ENCODE measurements at regions not wholly inside any gene's neighbourhood (a gene's known extent, or its start where the extent isn't known, plus 50 kb on each side); places are given as distances from the start of the nearest gene placed in this dataset.

DNA sequence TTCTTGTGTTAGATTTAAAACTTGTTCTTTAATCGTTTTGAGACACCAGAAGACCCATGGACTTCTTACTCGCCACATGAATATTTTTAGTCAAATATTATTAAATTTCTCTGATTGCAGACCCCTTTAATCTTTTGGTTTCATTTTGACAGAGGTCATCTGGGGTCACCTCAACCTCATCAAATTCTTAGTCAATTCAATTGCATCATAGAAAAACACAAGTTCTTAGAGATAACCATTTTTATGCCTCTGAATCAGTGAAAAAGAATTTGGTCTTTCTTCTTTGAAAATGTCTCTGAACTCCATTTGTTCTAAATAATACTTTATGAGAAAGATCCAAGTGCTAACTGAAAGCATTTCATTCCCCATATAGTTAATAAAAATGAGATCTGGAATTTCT, 55.2 kb upstream of the CBLN4 start:
- Histone ChIP-seq H3K4me3 (ENCODE audit: insufficient read depth, low read length) (no peak overlapping the region), H3K79me2 (ENCODE audit: insufficient read depth, low read length) (no peaks in the 10 kb centered on the region), H3K27me3 (ENCODE audit: insufficient read depth, low read length) (no peaks in the 10 kb centered on the region), H3K27ac (ENCODE audit: low read depth, low read length) (no peak overlapping the region), H3K36me3 (ENCODE audit: insufficient read depth, low read length) (no peaks in the 10 kb centered on the region), H3K4me2 (ENCODE audit: insufficient read depth, low read length) (no peak overlapping the region), H3K4me1 (ENCODE audit: insufficient read depth, low read length) (no peaks in the 10 kb centered on the region), H2AFZ (ENCODE audit: low read length) (no peak overlapping the region), H4K20me1 (ENCODE audit: insufficient read depth, low read length) (no peaks in the 10 kb centered on the region), H3K9me3 (ENCODE audit: low read depth, low read length) (no peaks in the 10 kb centered on the region)
- TF ChIP-seq, protein P1, sequence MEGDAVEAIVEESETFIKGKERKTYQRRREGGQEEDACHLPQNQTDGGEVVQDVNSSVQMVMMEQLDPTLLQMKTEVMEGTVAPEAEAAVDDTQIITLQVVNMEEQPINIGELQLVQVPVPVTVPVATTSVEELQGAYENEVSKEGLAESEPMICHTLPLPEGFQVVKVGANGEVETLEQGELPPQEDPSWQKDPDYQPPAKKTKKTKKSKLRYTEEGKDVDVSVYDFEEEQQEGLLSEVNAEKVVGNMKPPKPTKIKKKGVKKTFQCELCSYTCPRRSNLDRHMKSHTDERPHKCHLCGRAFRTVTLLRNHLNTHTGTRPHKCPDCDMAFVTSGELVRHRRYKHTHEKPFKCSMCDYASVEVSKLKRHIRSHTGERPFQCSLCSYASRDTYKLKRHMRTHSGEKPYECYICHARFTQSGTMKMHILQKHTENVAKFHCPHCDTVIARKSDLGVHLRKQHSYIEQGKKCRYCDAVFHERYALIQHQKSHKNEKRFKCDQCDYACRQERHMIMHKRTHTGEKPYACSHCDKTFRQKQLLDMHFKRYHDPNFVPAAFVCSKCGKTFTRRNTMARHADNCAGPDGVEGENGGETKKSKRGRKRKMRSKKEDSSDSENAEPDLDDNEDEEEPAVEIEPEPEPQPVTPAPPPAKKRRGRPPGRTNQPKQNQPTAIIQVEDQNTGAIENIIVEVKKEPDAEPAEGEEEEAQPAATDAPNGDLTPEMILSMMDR (IDR thresholded peaks at IDR 0.05; ENCODE audit: extremely low read depth, low read depth, low read length) = no peak
- no peak for DNase-seq (ENCODE audit: insufficient read length, low spot score, missing footprints)

- H3K4me2 ChIP-seq (ENCODE audit: insufficient read depth, low read length) = no peak overlapping the region
- no peaks in the 10 kb centered on the region for H3K27me3 ChIP-seq (ENCODE audit: insufficient read depth, low read length)
- no peaks in the 10 kb centered on the region for H4K20me1 ChIP-seq (ENCODE audit: insufficient read depth, low read length)
- no peaks in the 10 kb centered on the region for H3K4me1 ChIP-seq (ENCODE audit: insufficient read depth, low read length)
- DNase-seq (ENCODE audit: insufficient read length, low spot score, missing footprints) = no peak
- H3K9me3 ChIP-seq (ENCODE audit: low read depth, low read length) = peaks cover 5% of the 10 kb centered on the region
- H3K79me2 ChIP-seq (ENCODE audit: insufficient read depth, low read length) = no peaks in the 10 kb centered on the region
- TF ChIP-seq, protein P1 (IDR thresholded peaks at IDR 0.05; ENCODE audit: extremely low read depth, low read depth, low read length) = no peak
- H3K36me3 ChIP-seq (ENCODE audit: insufficient read depth, low read length) = no peaks in the 10 kb centered on the region
- no peak overlapping the region for H3K4me3 ChIP-seq (ENCODE audit: insufficient read depth, low read length)
- no peak overlapping the region for H2AFZ ChIP-seq (ENCODE audit: low read length)
- no peak overlapping the region for H3K27ac ChIP-seq (ENCODE audit: low read depth, low read length)
Measured at GRCh38 chr20:56069016-56069415, 63.7 kb upstream of the CBLN4 start.

DNA sequence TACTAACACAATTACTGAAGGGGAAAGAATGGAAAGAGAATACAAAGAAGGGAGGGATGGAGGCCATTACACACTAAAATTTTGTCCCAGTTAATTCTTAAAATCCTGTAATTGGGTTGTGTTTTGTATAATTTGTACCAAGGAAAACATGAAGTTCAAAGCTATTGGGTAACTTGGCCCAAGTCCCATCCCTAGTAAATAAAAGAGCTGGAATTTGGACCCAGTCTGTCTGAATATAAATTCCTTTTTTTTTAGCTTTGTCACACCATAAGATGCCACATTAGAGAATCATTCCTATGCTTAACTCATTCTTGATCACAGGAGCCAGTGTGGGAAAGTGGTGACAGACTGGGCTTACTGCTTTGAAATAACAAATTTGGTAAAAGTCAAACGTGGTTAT, 66.8 kb upstream of the CBLN4 start:
- Histone ChIP-seq H3K4me1 (ENCODE audit: insufficient read depth, low read length) (no peaks in the 10 kb centered on the region), H3K79me2 (ENCODE audit: insufficient read depth, low read length) (no peaks in the 10 kb centered on the region), H2AFZ (ENCODE audit: low read length) (no peak overlapping the region), H3K4me2 (ENCODE audit: insufficient read depth, low read length) (no peak overlapping the region), H3K9me3 (ENCODE audit: low read depth, low read length) (peaks cover 5% of the 10 kb centered on the region), H3K27ac (ENCODE audit: low read depth, low read length) (no peak overlapping the region), H3K27me3 (ENCODE audit: insufficient read depth, low read length) (no peaks in the 10 kb centered on the region), H4K20me1 (ENCODE audit: insufficient read depth, low read length) (no peaks in the 10 kb centered on the region), H3K36me3 (ENCODE audit: insufficient read depth, low read length) (no peaks in the 10 kb centered on the region), H3K4me3 (ENCODE audit: insufficient read depth, low read length) (no peak overlapping the region)
- TF ChIP-seq, protein P1 (IDR thresholded peaks at IDR 0.05; ENCODE audit: extremely low read depth, low read depth, low read length) = no peak
- DNase-seq (ENCODE audit: insufficient read length, low spot score, missing footprints) = no peak

GRCh38 chr20:56088375-56088774, 83.1 kb upstream of the CBLN4 start:
- no peaks in the 10 kb centered on the region for H4K20me1 ChIP-seq (ENCODE audit: insufficient read depth, low read length)
- no peaks in the 10 kb centered on the region for H3K27me3 ChIP-seq (ENCODE audit: insufficient read depth, low read length)
- H3K9me3 ChIP-seq (ENCODE audit: low read depth, low read length) = peaks cover 2% of the 10 kb centered on the region
- no peak overlapping the region for H3K4me3 ChIP-seq (ENCODE audit: insufficient read depth, low read length)
- H3K79me2 ChIP-seq (ENCODE audit: insufficient read depth, low read length) = no peaks in the 10 kb centered on the region
- TF ChIP-seq, protein P1 (IDR thresholded peaks at IDR 0.05; ENCODE audit: extremely low read depth, low read depth, low read length) = no peak
- DNase-seq (ENCODE audit: insufficient read length, low spot score, missing footprints) = no peak
- H2AFZ ChIP-seq (ENCODE audit: low read length) = no peak overlapping the region
- no peak overlapping the region for H3K27ac ChIP-seq (ENCODE audit: low read depth, low read length)
- no peaks in the 10 kb centered on the region for H3K36me3 ChIP-seq (ENCODE audit: insufficient read depth, low read length)
- H3K4me1 ChIP-seq (ENCODE audit: insufficient read depth, low read length) = no peaks in the 10 kb centered on the region
- no peak overlapping the region for H3K4me2 ChIP-seq (ENCODE audit: insufficient read depth, low read length)

All from osteoblast (primary cell).